ELR (cell line): ENCODE measurements at regions not wholly inside any gene's neighbourhood (a gene's known extent, or its start where the extent isn't known, plus 50 kb on each side); places are given as distances from the start of the nearest gene placed in this dataset.

Source experiments
- DNase-seq: peaks from one replicate; pipeline ENCODE4 v3.0.0-alpha.2; 2015; ENCODE audit warnings: low read depth

DNA sequence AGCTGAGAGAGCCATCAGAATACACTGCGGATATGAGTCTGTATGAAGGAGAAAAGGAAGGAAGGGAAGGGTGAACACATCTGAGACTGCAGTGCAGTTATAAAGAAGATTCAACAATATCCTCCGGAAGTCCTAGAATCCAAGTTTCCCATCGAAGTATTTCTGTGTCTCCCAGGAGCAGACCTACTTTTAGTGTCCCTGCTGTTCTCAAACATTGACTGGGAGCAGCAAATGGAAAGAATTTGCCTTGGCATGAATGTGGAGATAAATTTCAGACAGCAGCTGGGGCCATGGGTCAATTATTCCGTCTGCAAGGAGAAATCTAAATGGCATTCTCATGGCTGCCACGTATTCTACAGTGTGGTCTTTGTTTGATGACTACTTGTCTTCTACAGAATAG is 478.1 kb upstream of the SMC2 start:
- no peak for DNase-seq

DNA sequence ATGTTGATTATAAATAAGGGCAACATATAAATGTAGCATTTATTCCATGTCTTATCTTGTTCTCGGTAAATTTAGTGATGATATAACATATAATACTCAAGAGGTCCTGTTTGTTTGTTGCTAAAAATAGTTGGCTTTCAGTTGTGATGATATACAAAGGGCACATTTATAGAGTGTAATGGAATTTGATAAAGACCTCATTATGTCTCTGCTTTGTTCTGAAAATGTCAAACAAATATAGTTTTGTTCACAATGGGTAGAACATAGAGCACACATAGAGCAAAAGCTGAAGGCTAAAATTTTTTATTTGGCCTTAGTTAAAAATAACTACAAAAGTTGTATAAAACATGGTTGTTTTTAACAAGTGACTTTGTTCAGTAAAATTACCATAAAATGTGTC is 477.1 kb upstream of the SMC2 start:
- DNase-seq: no peak

DNA sequence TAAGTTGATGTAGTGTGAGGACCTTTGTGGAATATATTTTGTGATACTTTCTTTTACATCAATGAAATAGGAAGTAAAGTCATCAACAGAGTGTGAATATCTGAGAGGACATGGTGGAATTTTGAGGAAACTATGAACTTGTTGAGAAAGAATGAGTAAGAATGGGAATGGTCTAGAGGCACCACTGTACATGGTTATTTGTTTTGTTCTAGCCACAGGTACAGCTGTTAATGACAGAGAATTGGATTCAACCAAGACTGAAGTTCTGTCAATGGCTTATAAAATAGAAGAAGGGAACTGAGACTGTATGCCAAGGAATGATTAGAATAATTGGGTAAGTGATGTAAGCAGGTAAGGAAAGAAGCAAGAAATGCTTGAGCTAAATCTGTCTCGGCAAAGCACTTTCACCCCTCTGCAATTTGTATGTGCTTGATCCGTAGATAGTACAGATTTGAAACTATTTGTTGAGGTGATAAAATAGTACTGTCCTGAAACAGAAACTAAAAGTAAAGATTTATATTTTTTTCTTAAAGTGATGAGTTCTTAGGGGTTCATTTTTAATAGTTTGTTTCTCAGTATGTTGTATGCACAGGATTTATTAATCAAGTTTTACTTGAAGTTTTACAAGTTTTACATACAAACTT is 468.8 kb upstream of the SMC2 start:
- DNase-seq: no peak

DNA sequence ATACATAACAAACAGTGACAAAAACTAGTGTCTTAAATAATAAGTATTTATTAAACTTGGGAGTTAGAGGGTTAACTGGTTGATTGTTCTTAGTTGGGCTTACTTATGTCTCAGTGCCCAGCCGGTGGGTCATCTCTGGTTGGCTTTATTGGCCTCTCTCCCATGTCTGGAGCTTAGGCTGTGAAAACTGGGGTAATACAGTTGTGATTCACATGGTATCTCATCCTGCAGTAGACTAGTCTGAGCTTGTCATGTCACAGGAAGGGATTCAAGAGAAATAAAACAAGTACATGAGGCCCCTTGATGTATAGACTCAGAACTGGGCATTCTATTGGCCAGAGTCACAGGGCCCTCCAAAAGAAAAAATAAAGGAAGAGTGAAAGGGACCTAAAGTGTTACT is 466.4 kb upstream of the SMC2 start:
- no peak for DNase-seq

DNA sequence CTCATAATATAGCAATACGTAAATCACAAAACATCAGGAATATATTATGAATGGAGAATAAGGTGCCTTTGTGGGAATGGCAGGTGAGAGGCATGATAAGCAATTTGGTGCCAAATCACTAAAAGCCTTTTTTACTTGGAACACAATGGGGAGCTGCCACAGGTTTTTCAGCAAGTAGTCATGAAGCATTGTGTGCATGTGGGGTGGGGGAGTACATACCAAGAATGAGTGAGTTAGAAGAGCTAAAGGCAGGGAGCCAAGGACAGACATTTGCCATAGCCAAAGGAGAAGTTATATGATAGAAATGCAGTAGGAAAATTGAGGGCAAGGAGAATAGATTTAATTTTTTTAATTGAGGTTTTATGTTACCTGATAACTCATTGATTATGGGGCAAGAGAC is 445.0 kb upstream of the SMC2 start:
- no peak for DNase-seq

DNA sequence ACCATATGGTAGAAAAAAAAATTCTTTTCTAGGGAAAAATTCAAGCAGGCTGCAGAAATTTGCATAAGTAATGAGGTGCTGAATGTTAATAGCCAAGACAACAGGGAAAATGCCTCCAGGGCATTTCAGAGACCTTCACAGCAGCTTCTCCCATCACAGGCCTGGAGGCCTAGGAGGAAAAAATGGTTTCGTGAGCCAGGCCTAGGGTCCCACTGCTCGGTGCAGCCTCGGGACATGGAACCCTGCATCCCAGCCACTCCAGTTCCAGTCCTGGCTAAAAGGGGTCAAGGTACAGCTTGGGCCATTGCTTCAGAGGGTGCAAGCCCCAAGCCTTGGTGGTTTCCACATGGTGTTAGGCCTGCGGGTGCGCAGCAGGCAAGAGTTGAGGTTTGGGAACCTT is 436.0 kb upstream of the SMC2 start:
- no peak for DNase-seq

DNA sequence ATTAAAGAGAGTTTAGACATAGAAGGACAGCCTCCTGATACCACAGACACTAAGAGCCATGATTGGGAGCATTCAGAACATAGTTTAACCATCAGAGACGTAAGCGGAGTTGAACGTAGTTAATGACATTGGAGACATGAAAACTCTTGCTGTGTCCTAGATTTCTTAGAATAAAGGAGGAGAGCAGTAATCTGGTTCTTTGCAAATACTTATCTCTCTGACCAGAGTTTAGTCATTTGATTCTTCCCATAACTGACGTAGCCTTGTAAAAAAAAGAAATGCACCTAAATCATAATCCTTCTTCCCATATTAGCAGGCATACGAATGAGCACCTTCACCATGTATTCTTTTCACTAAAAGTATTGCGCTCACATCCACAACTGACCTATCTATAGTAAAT is 433.3 kb upstream of the SMC2 start:
- no peak for DNase-seq

DNA sequence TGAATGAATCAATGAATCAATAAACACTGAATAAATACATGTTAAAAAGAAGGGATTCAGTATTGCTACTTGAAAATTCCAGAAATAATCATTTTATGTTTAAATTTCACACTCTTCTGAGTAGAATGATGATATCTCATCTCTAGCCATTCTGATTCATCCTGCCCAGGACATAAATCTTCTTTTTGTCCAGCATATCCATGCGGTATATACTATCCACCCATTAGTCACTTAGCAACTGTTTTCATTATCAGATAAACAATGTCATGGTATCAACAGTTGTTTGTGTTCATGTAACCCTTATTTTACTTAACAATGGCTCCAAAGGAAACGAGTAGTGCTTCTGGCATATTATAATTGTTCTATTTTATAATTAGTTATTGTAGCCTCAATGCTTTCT is 432.4 kb upstream of the SMC2 start:
- peak; percentile 83 for DNase-seq

DNA sequence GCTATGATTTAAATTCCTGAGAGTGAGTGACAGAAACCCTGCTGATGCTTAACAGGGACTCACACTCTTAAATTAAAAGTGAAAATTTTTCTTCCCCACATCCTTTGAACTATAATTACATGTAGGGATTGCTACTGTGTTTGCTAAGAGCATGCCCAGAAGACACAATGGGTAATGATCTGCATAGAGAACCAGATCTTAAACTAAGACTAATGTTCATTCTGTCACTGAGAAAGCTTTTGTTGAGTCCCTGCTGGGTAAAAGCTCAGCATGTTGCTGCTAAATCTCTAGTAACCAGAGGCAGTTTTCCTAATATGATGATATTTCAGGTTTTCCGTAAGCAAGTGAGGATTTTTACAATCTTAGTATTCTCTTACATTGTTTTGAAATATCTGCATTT is 424.8 kb upstream of the SMC2 start:
- DNase-seq: no peak

DNA sequence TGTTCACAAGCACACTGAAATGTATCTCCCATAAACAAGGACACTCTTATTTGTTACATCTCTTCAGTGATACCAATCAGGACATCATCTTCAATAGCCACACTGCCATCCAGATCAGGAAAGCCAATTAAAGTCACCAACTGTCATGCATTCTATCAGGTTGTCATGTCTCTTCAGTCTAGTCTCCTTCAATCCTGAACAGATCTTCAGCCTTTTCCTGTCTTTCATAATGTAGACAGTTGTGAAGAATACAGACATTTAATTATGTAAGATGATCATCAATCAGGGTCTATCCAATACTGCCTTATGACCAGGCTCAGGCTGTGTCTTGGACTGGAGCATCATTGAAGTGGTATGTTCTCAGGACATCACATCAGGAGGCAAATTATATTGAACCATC is 419.8 kb upstream of the SMC2 start:
- no peak for DNase-seq

DNA sequence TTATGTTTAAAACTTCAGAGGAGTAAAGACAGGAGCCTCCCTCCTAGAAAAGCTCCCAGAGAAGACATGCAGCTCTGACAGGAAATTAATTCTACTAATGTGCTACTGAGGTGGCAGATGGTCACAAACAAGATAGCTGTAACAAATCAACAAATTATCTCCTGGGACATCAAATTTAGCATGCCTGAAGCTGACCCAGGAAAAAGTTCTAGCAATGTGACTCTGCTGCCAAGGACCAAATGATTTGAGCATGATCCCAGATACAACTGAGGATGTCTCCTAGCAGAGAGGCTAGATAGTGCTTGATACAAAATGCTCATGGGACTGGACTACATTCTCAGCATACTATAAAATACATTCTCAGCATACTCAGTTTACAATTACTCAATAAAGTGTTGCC is 413.5 kb upstream of the SMC2 start:
- DNase-seq: no peak

DNA sequence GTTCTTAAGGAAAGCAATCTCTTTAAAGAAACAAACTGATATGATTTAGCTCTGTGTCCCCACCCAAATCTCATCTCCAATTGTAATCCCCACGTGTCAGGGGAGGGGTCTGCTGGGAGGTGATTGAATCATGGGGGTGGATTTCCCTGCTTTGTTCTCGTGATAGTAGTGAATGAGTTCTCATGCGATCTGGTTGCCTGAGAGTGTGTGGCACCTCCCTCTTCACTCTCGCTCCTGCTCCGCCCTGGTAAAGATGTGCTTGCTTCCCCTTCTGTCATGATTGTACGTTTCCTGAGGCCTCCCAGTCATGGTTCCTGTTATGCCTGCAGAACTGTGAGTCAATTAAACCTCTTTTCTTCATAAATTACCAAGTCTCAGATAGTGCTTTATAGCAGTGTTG is 412.7 kb upstream of the SMC2 start:
- no peak for DNase-seq

DNA sequence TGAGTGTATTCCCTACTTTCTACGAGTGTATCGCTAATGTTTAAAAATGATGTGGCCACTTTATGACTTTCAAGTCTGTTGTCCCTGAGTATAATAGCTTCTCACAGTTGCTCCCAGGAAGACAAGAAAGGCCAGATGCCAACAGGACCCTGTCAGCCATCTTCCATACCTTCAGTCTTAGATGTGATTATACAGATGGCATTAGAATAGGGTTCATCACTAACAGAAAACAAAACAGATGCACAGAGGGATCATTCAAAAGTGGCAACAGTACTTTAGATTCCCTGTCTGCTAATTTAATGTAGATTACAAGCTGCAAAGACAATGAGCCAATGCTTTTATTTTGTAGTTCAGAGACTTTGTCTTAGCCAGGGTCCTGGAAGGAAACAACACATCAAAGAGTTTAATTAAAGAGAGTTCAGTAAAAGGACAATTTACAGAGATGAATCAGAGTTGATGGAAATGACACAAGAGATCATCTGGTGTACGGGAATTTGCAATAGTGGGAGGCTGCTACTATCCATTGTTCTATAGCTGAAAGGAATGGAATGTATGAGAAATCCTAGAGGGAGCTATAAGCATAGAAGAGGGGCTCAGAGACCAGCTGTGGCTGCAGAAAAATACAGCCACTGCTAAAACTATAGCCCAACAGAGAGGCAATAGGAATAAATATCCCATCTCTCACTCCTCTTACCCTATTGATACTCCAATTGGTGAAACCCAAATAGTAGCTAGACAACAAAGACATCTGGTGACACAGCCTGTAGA is 393.7 kb upstream of the SMC2 start:
- peak; percentile 11 for DNase-seq

DNA sequence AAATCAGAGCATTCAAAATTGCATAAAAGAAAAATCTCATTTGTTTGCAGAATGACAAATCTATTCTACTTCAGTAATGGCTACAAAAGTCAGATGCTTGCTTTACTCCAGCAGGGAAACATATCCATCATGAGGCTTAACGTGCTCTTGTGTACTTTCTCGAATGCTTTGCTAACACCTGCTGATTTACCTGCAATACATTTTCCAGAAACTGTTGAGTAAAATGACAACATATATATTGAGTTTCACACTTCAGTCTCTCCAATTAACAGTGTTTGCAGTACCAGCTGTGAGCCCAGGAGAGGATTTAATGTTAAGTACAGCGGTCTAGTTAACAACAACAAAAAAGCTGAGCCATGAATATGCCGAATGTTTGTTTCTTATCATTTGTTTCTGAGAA is 391.5 kb upstream of the SMC2 start:
- DNase-seq: no peak

DNA sequence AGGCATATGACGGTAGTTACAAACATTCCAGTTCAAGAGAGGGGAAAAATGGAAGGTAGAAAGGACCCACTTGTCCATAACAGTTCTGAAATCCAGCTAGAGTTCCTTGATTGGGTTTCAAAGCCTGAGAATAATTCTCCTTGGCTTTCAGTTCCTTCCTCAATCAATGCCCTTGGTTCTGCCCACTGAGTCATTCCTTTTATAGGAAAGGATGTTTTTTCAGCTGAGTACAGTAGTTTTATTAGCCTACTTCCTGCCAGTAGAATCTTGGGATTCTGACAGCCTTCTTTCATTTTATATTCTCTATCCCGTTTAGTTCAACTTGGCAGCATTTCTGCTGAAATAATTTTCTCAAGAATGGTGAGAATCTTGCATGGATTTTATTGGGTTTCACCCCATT is 386.9 kb upstream of the SMC2 start:
- peak; percentile 36 for DNase-seq

DNA sequence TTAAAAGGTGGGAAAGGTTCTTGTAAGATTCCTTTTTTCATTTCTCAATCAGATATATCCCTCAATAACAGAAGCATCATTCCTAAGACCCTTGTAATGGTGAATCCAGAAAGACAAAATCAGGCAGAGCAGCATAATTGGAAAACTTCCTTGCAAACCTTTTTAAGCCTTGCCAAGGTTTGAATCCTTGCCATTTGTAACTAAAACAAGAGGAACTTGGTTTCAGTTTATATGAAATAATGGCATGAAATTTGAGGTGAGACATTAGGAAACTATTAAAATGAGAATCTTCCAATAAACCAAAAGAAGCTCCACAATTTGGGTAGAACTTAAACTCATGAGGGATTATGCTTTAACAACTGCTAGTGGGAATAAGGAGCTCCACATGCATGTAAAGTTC is 384.7 kb upstream of the SMC2 start:
- no peak for DNase-seq

DNA sequence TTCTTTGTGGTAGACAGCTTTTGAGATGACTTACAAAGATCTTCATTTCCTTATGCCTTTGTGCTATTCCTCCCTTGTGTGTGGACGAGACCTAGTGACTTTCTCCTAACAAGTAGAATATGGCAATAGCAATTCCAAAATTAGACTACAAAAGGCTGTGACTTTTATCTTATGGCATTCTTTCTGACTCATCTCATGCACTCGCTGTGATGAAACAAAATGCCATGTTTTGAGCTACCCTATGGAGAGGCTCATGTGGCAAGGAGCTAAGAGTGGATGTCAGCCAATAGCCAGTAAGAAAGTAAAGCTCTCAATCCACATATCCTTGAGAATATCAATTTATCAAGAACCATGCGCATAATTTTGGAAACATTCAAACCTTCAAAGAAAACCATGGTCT is 380.5 kb upstream of the SMC2 start:
- DNase-seq: peak; percentile 55

DNA sequence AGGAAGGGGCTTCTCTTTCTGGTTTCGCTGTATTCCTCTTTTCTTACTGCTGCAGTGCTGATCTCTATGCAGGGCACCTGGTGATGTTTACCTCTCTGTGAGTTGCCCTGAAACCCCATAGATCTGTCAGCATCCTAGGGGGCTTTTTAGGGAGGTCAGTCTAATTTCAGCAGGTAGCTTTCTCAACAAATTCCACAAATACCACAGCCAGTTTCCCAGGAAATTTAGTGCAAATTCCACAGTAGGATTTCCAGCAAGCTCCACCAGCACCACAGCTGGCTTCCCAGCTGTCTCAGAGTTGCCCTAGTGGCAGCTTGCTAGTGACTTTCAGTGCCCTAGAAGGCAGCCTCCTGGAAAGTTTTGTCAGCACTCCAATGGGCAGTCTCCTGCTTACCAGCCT is 379.1 kb upstream of the SMC2 start:
- DNase-seq: no peak

DNA sequence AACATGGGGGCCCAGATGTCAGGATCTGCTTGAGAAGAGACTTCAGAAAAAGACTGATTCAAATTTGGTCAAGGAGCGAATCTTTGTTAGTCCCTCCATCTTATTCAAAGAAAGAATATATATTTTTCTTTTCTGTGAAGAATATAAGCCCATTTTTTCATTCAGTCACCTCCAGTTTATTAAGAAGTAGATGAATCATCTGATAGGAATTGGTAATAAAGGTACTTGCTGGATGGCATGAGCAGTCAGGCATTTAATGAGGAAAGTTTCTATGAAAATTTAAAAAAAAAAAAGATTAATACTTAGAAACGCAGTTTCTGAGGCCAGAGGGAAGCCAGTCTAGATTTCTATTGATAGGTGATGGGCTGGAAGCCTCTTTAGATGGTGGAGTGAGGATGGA is 373.1 kb upstream of the SMC2 start:
- DNase-seq: peak; percentile 23

DNA sequence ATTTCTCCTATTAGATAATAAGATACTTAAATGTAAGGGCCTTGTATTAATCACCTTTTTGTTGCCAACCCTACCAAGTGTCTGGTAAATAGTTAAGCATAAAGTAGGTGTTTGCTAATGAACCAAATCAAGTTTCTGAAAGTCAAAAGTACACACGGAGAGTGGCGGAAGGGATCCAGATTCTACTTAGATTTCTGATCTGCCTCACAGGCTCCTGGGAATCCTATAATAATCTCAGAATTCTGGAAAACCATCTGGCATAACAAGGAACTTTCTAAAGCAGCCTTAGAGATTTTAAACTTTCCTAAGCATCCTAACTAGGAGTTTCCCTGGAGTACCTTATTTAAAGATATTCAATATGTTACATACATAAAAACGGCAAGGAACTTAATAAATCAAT is 363.2 kb upstream of the SMC2 start:
- no peak for DNase-seq

DNA sequence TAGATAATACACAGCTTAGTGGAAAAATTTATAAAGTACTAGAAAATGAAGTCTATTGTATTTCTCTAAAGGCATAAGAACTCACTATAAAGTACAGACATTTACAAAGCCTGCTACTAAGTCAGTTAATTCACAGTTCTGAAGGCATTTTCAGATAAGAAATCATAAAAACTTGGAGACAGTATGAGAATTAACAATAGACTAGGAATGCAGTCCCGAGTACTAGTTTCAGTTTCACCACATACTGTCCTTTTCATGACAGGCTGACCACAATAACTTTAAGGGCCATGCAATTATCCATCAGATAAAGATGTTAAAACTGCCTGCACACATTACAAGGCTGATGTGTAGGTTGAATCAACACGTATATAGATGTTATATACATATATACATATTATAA is 362.6 kb upstream of the SMC2 start:
- DNase-seq: peak; percentile 67

DNA sequence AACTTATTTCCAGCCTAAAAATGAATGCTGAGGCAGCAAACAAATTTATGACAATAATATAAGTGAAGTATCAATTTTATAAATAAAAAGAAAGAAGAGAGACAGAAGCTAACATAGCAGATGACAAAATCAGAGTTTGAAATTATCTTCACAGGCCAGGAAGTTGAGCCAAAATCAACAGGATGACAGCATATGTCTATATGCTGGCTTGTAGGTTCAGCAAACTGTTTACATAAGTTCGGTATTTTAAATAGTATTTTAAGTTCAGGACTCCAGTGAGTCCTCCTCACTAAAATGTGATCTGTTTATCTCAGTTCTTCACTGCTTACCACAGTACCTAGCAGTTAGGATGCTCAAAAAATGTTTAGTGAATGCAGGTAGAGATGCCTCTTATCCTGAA is 359.6 kb upstream of the SMC2 start:
- no peak for DNase-seq

DNA sequence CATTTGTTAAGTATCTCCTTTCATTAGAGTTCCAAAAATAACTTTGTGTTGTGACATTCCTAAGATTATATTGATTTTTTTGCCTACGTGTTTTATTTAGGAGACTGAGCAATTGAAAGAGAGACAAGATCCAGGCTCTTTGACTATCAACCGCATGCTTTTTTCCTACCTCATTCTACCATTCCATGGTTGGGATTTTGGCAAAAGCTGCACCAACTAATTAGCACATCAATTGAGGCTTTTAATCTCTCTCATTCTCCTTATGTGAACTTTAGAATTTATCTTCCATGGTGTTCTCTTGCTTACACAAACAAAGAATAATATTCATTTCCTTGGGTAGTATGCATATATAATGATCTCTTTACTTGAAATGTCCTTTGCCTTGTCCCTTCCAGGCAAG is 338.7 kb upstream of the SMC2 start:
- DNase-seq: no peak

DNA sequence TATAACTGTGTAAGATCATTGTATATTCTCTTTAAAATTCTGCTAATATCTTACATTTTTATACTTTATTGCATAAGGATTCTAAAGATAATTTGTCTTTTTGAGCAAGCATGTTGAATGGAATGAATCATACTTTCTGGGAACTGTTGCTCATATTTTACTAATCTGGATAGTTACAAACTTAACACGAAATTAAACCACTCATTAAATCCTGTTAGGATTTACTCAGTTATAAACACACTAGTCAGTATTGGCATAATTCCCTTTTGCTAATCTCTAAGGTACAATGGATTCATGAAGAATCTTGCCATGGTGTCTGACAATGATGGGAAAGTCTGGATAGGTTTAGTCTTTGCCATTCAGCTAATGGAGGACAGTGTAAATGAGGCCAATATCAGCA is 338.1 kb upstream of the SMC2 start:
- DNase-seq: no peak
